ENCODE measurements at regions not wholly inside any gene's neighbourhood (a gene's known extent, or its start where the extent isn't known, plus 50 kb on each side); places are given as distances from the start of the nearest gene placed in this dataset.
"Not testable (repeated sequence)": the region's sequence is repeated elsewhere in the genome, so short reads cannot be mapped to it uniquely, and the experiment has no call there.

GRCh38 chr6:56806368-56806767 lies 148.5 kb upstream of the BEND6 start:
- no peak for DNase-seq (ENCODE audit: low read depth)

- no peak for DNase-seq (ENCODE audit: low read depth)
These were observed 149.9 kb upstream of the BEND6 start for GRCh38 chr6:56804996-56805395.

- no peak for DNase-seq (ENCODE audit: low read depth)
These were observed 151.3 kb upstream of the BEND6 start for GRCh38 chr6:56803594-56803993.

GRCh38 chr6:56802584-56802983 lies 152.3 kb upstream of the BEND6 start:
- DNase-seq (ENCODE audit: low read depth) = no peak

GRCh38 chr6:56799989-56800388 lies 154.9 kb upstream of the BEND6 start:
- DNase-seq (ENCODE audit: low read depth) = no peak

GRCh38 chr6:56798163-56798562 lies 155.5 kb upstream of the DST start:
- DNase-seq (ENCODE audit: low read depth) = no peak

- no peak for DNase-seq (ENCODE audit: low read depth)
These were observed 153.5 kb upstream of the DST start for GRCh38 chr6:56796196-56796532.

GRCh38 chr6:56795466-56796195 lies 152.9 kb upstream of the DST start:
- DNase-seq (ENCODE audit: low read depth) = no peak

GRCh38 chr6:56794421-56794820 lies 151.7 kb upstream of the DST start:
- no peak for DNase-seq (ENCODE audit: low read depth)

- DNase-seq (ENCODE audit: low read depth) = no peak
These were observed 151.2 kb upstream of the DST start for GRCh38 chr6:56793938-56794337.

- DNase-seq (ENCODE audit: low read depth) = no peak
These were observed 147.7 kb upstream of the DST start for GRCh38 chr6:56790414-56790813.

GRCh38 chr6:56789879-56790278 lies 147.2 kb upstream of the DST start:
- no peak for DNase-seq (ENCODE audit: low read depth)

- DNase-seq (ENCODE audit: low read depth) = no peak
These were observed 146.7 kb upstream of the DST start for GRCh38 chr6:56789342-56789741.

- no peak for DNase-seq (ENCODE audit: low read depth)
These were observed 144.5 kb upstream of the DST start for GRCh38 chr6:56787209-56787608.

- DNase-seq (ENCODE audit: low read depth) = no peak
These were observed 143.6 kb upstream of the DST start for GRCh38 chr6:56786256-56786655.

GRCh38 chr6:56785536-56785935 lies 142.8 kb upstream of the DST start:
- DNase-seq (ENCODE audit: low read depth) = not testable (repeated sequence)

GRCh38 chr6:56780109-56780508 lies 137.4 kb upstream of the DST start:
- not testable (repeated sequence) for DNase-seq (ENCODE audit: low read depth)

- DNase-seq (ENCODE audit: low read depth) = not testable (repeated sequence)
These were observed 135.8 kb upstream of the DST start for GRCh38 chr6:56778503-56778902.

- no peak for DNase-seq (ENCODE audit: low read depth)
These were observed 132.9 kb upstream of the DST start for GRCh38 chr6:56775498-56776166.

GRCh38 chr6:56772737-56773184 lies 130.1 kb upstream of the DST start:
- DNase-seq (ENCODE audit: low read depth) = no peak

GRCh38 chr6:56771929-56772607 lies 129.4 kb upstream of the DST start:
- DNase-seq (ENCODE audit: low read depth) = no peak

GRCh38 chr6:56771189-56771588 lies 128.5 kb upstream of the DST start:
- DNase-seq (ENCODE audit: low read depth) = no peak

GRCh38 chr6:56770011-56770520 lies 127.4 kb upstream of the DST start:
- DNase-seq (ENCODE audit: low read depth) = no peak
